B cell (primary cell): ENCODE measurements at regions not wholly inside any gene's neighbourhood (a gene's known extent, or its start where the extent isn't known, plus 50 kb on each side); places are given as distances from the start of the nearest gene placed in this dataset.

Experiments used
- EZH2 ChIP-seq: IDR thresholded peaks from 2 replicates; pipeline ENCODE4 v1.6.1; 2012; ENCODE audit warnings: borderline replicate concordance, low read depth, mild to moderate bottlenecking, moderate library complexity, low read length; ENCODE audit not compliant: insufficient read depth, poor library complexity, severe bottlenecking
- TF ChIP-seq, protein P1 (sequence below): fragments of 200-600 bp; IDR thresholded peaks from one replicate; pipeline ENCODE4 v1.8.0; 2022; ENCODE audit warnings: antibody characterized with exemption, mild to moderate bottlenecking

DNA sequence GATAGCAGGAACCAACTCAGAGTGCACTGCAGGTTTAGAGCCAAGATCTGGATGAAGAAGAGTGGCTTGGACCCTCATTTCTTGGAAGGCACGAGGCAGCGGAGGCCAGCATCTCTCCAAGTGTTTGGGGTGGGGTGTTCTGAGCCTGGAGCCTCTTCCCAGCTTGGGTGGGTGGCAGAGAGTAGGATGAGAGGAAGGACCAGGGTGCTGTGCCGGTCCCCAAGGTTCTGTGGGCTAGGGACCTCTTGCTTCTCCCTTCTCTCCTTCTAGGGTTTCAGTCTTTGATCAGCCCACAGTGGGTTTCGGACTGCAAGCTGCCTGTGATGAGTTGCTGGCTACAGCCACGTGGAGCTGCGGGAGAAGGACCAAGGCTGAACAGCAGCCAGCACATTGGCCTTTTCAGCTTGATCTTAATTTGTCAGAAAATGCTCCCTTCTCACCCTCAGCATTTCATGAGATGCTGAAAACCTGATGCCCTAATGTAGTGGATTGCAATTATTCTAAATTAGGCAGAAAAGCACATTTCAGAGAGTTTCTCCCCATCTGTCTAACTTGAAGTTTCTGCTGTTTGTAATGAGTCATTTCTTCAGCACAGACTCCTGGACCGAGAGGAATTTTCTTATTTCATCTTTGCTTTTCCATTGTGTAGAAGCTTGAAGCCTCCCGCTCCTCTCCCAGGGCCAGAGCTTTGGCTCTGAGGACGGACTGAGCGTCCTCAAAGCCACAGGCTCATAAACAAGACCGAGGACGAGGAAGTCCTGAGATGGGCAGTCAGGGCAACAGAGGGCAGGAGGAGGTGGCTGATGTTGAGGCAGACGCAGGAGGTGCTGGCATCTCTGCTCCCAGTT is 99.1 kb upstream of the HDAC4 start:
- TF ChIP-seq, protein P1, sequence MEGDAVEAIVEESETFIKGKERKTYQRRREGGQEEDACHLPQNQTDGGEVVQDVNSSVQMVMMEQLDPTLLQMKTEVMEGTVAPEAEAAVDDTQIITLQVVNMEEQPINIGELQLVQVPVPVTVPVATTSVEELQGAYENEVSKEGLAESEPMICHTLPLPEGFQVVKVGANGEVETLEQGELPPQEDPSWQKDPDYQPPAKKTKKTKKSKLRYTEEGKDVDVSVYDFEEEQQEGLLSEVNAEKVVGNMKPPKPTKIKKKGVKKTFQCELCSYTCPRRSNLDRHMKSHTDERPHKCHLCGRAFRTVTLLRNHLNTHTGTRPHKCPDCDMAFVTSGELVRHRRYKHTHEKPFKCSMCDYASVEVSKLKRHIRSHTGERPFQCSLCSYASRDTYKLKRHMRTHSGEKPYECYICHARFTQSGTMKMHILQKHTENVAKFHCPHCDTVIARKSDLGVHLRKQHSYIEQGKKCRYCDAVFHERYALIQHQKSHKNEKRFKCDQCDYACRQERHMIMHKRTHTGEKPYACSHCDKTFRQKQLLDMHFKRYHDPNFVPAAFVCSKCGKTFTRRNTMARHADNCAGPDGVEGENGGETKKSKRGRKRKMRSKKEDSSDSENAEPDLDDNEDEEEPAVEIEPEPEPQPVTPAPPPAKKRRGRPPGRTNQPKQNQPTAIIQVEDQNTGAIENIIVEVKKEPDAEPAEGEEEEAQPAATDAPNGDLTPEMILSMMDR = no peak
- TF ChIP-seq EZH2 = no peak
